ENCODE measurements at regions not wholly inside any gene's neighbourhood (a gene's known extent, or its start where the extent isn't known, plus 50 kb on each side); places are given as distances from the start of the nearest gene placed in this dataset.

GRCh38 chr14:89654998-89655397 is 238.0 kb upstream of the FOXN3 start:
- no peaks in the 10 kb centered on the region for H3K79me2 ChIP-seq (ENCODE audit: insufficient read depth, low read depth)
- no peak overlapping the region for H3K4me3 ChIP-seq (IDR thresholded peaks at IDR 0.05; ENCODE audit: insufficient read depth, low read depth, low read length)
- H3K4me2 ChIP-seq = no peak overlapping the region
- no peaks in the 10 kb centered on the region for H3K36me3 ChIP-seq (ENCODE audit: insufficient read depth)
- no peak overlapping the region for H2AFZ ChIP-seq (ENCODE audit: low read depth)
- TF ChIP-seq, protein P1, sequence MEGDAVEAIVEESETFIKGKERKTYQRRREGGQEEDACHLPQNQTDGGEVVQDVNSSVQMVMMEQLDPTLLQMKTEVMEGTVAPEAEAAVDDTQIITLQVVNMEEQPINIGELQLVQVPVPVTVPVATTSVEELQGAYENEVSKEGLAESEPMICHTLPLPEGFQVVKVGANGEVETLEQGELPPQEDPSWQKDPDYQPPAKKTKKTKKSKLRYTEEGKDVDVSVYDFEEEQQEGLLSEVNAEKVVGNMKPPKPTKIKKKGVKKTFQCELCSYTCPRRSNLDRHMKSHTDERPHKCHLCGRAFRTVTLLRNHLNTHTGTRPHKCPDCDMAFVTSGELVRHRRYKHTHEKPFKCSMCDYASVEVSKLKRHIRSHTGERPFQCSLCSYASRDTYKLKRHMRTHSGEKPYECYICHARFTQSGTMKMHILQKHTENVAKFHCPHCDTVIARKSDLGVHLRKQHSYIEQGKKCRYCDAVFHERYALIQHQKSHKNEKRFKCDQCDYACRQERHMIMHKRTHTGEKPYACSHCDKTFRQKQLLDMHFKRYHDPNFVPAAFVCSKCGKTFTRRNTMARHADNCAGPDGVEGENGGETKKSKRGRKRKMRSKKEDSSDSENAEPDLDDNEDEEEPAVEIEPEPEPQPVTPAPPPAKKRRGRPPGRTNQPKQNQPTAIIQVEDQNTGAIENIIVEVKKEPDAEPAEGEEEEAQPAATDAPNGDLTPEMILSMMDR (conservative IDR thresholded peaks at IDR 0.05; ENCODE audit: low read depth, low read length) = no peak
- H3K9ac ChIP-seq = no peak overlapping the region
- H3K27ac ChIP-seq = no peak overlapping the region
- H3K27me3 ChIP-seq (ENCODE audit: insufficient read depth, low read depth) = no peaks in the 10 kb centered on the region
- peaks cover 6% of the 10 kb centered on the region for H3K4me1 ChIP-seq (ENCODE audit: low read depth, poor library complexity, severe bottlenecking)
- no peaks in the 10 kb centered on the region for H4K20me1 ChIP-seq (ENCODE audit: insufficient read depth)

- no peaks in the 10 kb centered on the region for H3K79me2 ChIP-seq (ENCODE audit: insufficient read depth, low read depth)
- no peak overlapping the region for H2AFZ ChIP-seq (ENCODE audit: low read depth)
- TF ChIP-seq, protein P1 (conservative IDR thresholded peaks at IDR 0.05; ENCODE audit: low read depth, low read length) = no peak
- H3K4me1 ChIP-seq (ENCODE audit: low read depth, poor library complexity, severe bottlenecking) = peaks cover 7% of the 10 kb centered on the region
- H3K9ac ChIP-seq = no peak overlapping the region
- no peaks in the 10 kb centered on the region for H3K27me3 ChIP-seq (ENCODE audit: insufficient read depth, low read depth)
- no peak overlapping the region for H3K4me3 ChIP-seq (IDR thresholded peaks at IDR 0.05; ENCODE audit: insufficient read depth, low read depth, low read length)
- H3K27ac ChIP-seq = no peak overlapping the region
- no peaks in the 10 kb centered on the region for H3K36me3 ChIP-seq (ENCODE audit: insufficient read depth)
- H3K4me2 ChIP-seq = no peak overlapping the region
- H4K20me1 ChIP-seq (ENCODE audit: insufficient read depth) = no peaks in the 10 kb centered on the region
Measured at GRCh38 chr14:89652352-89652751, 235.3 kb upstream of the FOXN3 start.

GRCh38 chr14:89651805-89652204 is 234.8 kb upstream of the FOXN3 start:
- H3K4me1 ChIP-seq (ENCODE audit: low read depth, poor library complexity, severe bottlenecking) = peaks cover 7% of the 10 kb centered on the region
- no peak overlapping the region for H2AFZ ChIP-seq (ENCODE audit: low read depth)
- H3K36me3 ChIP-seq (ENCODE audit: insufficient read depth) = no peaks in the 10 kb centered on the region
- H3K9ac ChIP-seq = no peak overlapping the region
- no peak overlapping the region for H3K4me2 ChIP-seq
- no peak overlapping the region for H3K27ac ChIP-seq
- TF ChIP-seq, protein P1 (conservative IDR thresholded peaks at IDR 0.05; ENCODE audit: low read depth, low read length) = no peak
- no peaks in the 10 kb centered on the region for H3K27me3 ChIP-seq (ENCODE audit: insufficient read depth, low read depth)
- H4K20me1 ChIP-seq (ENCODE audit: insufficient read depth) = no peaks in the 10 kb centered on the region
- no peaks in the 10 kb centered on the region for H3K79me2 ChIP-seq (ENCODE audit: insufficient read depth, low read depth)
- no peak overlapping the region for H3K4me3 ChIP-seq (IDR thresholded peaks at IDR 0.05; ENCODE audit: insufficient read depth, low read depth, low read length)

DNA sequence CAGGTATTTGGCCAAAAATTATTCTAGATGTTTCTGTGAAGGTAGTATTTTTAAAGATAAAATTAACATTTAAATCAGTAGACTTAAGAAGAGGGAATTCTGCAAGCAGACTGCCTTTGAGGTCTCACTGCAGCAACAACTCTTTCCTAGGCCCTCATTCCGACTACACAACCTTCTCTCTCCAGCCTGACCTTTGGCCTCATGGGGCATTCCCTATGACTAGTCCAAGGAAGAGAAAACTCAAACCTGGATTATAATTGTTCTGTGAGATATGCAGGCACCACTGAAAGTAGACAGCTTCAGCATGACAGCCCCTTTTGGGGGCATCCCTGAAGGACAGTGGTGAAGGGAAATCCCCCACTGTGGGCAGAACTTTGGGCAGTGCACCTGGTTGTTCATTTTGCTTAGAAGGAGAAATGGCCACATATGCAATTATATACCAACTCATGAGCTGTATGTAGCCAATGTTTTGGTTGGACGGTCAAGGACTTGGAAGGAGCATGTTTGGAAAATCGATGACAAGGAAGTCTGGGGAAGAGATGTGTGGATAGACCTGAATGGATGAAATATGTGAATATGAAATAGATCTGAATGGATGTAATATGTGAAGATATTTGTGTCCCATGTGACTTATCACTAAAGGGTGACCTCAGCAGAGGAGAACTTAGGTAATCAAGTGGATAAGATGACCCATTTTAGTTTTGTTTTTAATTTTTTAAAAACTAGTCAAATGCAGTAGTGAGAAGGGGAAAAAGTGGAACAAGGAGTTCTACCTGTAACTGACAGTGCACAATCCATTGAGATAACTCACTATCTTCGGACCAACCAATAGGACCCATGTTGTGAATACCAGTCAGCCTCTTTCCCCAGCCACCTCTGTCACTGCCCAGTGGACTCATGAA is 233.3 kb upstream of the FOXN3 start:
- TF ChIP-seq, protein P1 (conservative IDR thresholded peaks at IDR 0.05; ENCODE audit: low read depth, low read length) = no peak
- no peak overlapping the region for H2AFZ ChIP-seq (ENCODE audit: low read depth)

More for the DNA sequence above, 233.3 kb upstream of the FOXN3 start:
- Histone ChIP-seq H3K27me3 (ENCODE audit: insufficient read depth, low read depth) (no peaks in the 10 kb centered on the region), H3K4me3 (IDR thresholded peaks at IDR 0.05; ENCODE audit: insufficient read depth, low read depth, low read length) (no peak overlapping the region), H3K9ac (no peak overlapping the region), H3K36me3 (ENCODE audit: insufficient read depth) (no peaks in the 10 kb centered on the region), H4K20me1 (ENCODE audit: insufficient read depth) (no peaks in the 10 kb centered on the region), H3K27ac (no peak overlapping the region), H3K4me2 (no peak overlapping the region), H3K4me1 (ENCODE audit: low read depth, poor library complexity, severe bottlenecking) (peaks cover 7% of the 10 kb centered on the region), H3K79me2 (ENCODE audit: insufficient read depth, low read depth) (no peaks in the 10 kb centered on the region)
